ENCODE measurements at regions not wholly inside any gene's neighbourhood (a gene's known extent, or its start where the extent isn't known, plus 50 kb on each side); places are given as distances from the start of the nearest gene placed in this dataset.

GRCh38 chr7:131802195-131802864 is 245.9 kb upstream of the PODXL start:
- Histone ChIP-seq H2AFZ (no peak overlapping the region), H3K4me2 (no peak overlapping the region), H3K4me3 (no peak overlapping the region), H3K9me2 (ENCODE audit: insufficient read depth) (no peaks in the 10 kb centered on the region), H3K36me3 (ENCODE audit: low read depth) (no peaks in the 10 kb centered on the region), H3K9me3 (ENCODE audit: insufficient read depth, low read depth) (no peaks in the 10 kb centered on the region), H3K27me3 (ENCODE audit: insufficient read depth, low read depth) (peaks cover 71% of the 10 kb centered on the region), H3K79me2 (ENCODE audit: low read depth) (no peaks in the 10 kb centered on the region), H3F3A (ENCODE audit: insufficient read depth, low read depth) (no peaks in the 10 kb centered on the region), H3K4me1 (replicated peaks; ENCODE audit: insufficient read depth) (no peaks in the 10 kb centered on the region), H4K20me1 (ENCODE audit: insufficient read depth) (no peaks in the 10 kb centered on the region; the same call in 1 of the 2 replicates), H3K27ac (no peak overlapping the region)
- DNase-seq, result no peak
- intact Hi-C loops (cut with micrococcal nuclease; ENCODE audit: unreplicated experiment), result no loop called here
- POLR2A ChIA-PET (ENCODE audit: unreplicated experiment), result no interaction called here
- no peak for TF ChIP-seq EZH2 (IDR thresholded peaks at IDR 0.05; ENCODE audit: low read depth)
- CTCF ChIA-PET, result no interaction called here
- no TSS peak for BruUV-seq (replicated peaks)

GRCh38 chr7:131800531-131800930 is 244.1 kb upstream of the PODXL start:
- intact Hi-C loops (cut with micrococcal nuclease; ENCODE audit: unreplicated experiment), result no loop called here
- POLR2A ChIA-PET (ENCODE audit: unreplicated experiment), result no interaction called here
- H2AFZ ChIP-seq, result no peak overlapping the region
- no peak for DNase-seq
- H4K20me1 ChIP-seq (ENCODE audit: insufficient read depth), result no peaks in the 10 kb centered on the region; the same call in 1 of the 2 replicates
- H3K9me2 ChIP-seq (ENCODE audit: insufficient read depth), result no peaks in the 10 kb centered on the region
- no peaks in the 10 kb centered on the region for H3K79me2 ChIP-seq (ENCODE audit: low read depth)
- no peaks in the 10 kb centered on the region for H3K9me3 ChIP-seq (ENCODE audit: insufficient read depth, low read depth)
- no peak overlapping the region for H3K4me3 ChIP-seq
- no peaks in the 10 kb centered on the region for H3K36me3 ChIP-seq (ENCODE audit: low read depth)
- CTCF ChIA-PET, result no interaction called here
- H3F3A ChIP-seq (ENCODE audit: insufficient read depth, low read depth), result no peaks in the 10 kb centered on the region
- no peak overlapping the region for H3K4me2 ChIP-seq
- H3K4me1 ChIP-seq (replicated peaks; ENCODE audit: insufficient read depth), result no peaks in the 10 kb centered on the region
- TF ChIP-seq CTCF (conservative IDR thresholded peaks at IDR 0.05) (no peak), EZH2 (IDR thresholded peaks at IDR 0.05; ENCODE audit: low read depth) (no peak)
- no peak overlapping the region for H3K27ac ChIP-seq
- no TSS peak for BruUV-seq (replicated peaks)
- peaks cover 64% of the 10 kb centered on the region for H3K27me3 ChIP-seq (ENCODE audit: insufficient read depth, low read depth)

GRCh38 chr7:131800008-131800407 is 243.6 kb upstream of the PODXL start:
- Histone ChIP-seq H3K4me1 (replicated peaks; ENCODE audit: insufficient read depth) (no peaks in the 10 kb centered on the region), H3F3A (ENCODE audit: insufficient read depth, low read depth) (no peaks in the 10 kb centered on the region), H3K79me2 (ENCODE audit: low read depth) (no peaks in the 10 kb centered on the region), H3K4me3 (no peak overlapping the region), H3K9me2 (ENCODE audit: insufficient read depth) (no peaks in the 10 kb centered on the region), H3K27me3 (ENCODE audit: insufficient read depth, low read depth) (peaks cover 66% of the 10 kb centered on the region), H3K27ac (no peak overlapping the region), H2AFZ (no peak overlapping the region), H4K20me1 (ENCODE audit: insufficient read depth) (no peaks in the 10 kb centered on the region; the same call in 1 of the 2 replicates), H3K36me3 (ENCODE audit: low read depth) (no peaks in the 10 kb centered on the region), H3K4me2 (no peak overlapping the region), H3K9me3 (ENCODE audit: insufficient read depth, low read depth) (no peaks in the 10 kb centered on the region)
- intact Hi-C loops (cut with micrococcal nuclease; ENCODE audit: unreplicated experiment), result no loop called here
- CTCF ChIA-PET, result no interaction called here
- TF ChIP-seq CTCF (conservative IDR thresholded peaks at IDR 0.05) (no peak), EZH2 (IDR thresholded peaks at IDR 0.05; ENCODE audit: low read depth) (no peak)
- POLR2A ChIA-PET (ENCODE audit: unreplicated experiment), result no interaction called here
- no TSS peak for BruUV-seq (replicated peaks)
- no peak for DNase-seq

- no peak overlapping the region for H3K27ac ChIP-seq
- intact Hi-C loops (cut with micrococcal nuclease; ENCODE audit: unreplicated experiment), result no loop called here
- TF ChIP-seq CTCF (conservative IDR thresholded peaks at IDR 0.05) (no peak), EZH2 (IDR thresholded peaks at IDR 0.05; ENCODE audit: low read depth) (no peak)
- peaks cover 56% of the 10 kb centered on the region for H3K27me3 ChIP-seq (ENCODE audit: insufficient read depth, low read depth)
- H3K4me3 ChIP-seq, result no peak overlapping the region
- POLR2A ChIA-PET (ENCODE audit: unreplicated experiment), result no interaction called here
- no peaks in the 10 kb centered on the region for H3K9me3 ChIP-seq (ENCODE audit: insufficient read depth, low read depth)
- no peaks in the 10 kb centered on the region for H3K4me1 ChIP-seq (replicated peaks; ENCODE audit: insufficient read depth)
- no peak overlapping the region for H3K4me2 ChIP-seq
- no peak overlapping the region for H2AFZ ChIP-seq
- no peaks in the 10 kb centered on the region for H3K9me2 ChIP-seq (ENCODE audit: insufficient read depth)
- no TSS peak for BruUV-seq (replicated peaks)
- H3K79me2 ChIP-seq (ENCODE audit: low read depth), result no peaks in the 10 kb centered on the region
- no peaks in the 10 kb centered on the region; the same call in 1 of the 2 replicates for H4K20me1 ChIP-seq (ENCODE audit: insufficient read depth)
- CTCF ChIA-PET, result no interaction called here
- no peak for DNase-seq
- H3F3A ChIP-seq (ENCODE audit: insufficient read depth, low read depth), result no peaks in the 10 kb centered on the region
- no peaks in the 10 kb centered on the region for H3K36me3 ChIP-seq (ENCODE audit: low read depth)
Measured at GRCh38 chr7:131797841-131798240, 241.4 kb upstream of the PODXL start.
